ENCODE measurements at regions not wholly inside any gene's neighbourhood (a gene's known extent, or its start where the extent isn't known, plus 50 kb on each side); places are given as distances from the start of the nearest gene placed in this dataset.

- Mint-ChIP-seq H3K4me3 (ENCODE audit: unreplicated experiment) (no peak overlapping the region), H3K27ac (ENCODE audit: unreplicated experiment) (no peak overlapping the region), H3K27me3 (ENCODE audit: unreplicated experiment) (peaks cover 10% of the 10 kb centered on the region), H3K36me3 (ENCODE audit: unreplicated experiment) (peaks cover 5% of the 10 kb centered on the region), H3K4me1 (ENCODE audit: low read depth, unreplicated experiment) (peaks cover 36% of the 10 kb centered on the region), H3K9me3 (ENCODE audit: unreplicated experiment) (peaks cover 15% of the 10 kb centered on the region)
- no peak for TF ChIP-seq CTCF (IDR thresholded peaks at IDR 0.05; ENCODE audit: partially characterized antibody, unreplicated experiment)
- DNase-seq: no peak
Observed at GRCh38 chr10:78288663-78289062, 255.0 kb downstream of the RPS24 start.

- DNase-seq: peak; percentile 62
- Mint-ChIP-seq H3K9me3 (ENCODE audit: unreplicated experiment) (peaks cover 16% of the 10 kb centered on the region), H3K4me1 (ENCODE audit: low read depth, unreplicated experiment) (peaks cover 38% of the 10 kb centered on the region), H3K36me3 (ENCODE audit: unreplicated experiment) (peaks cover 5% of the 10 kb centered on the region), H3K4me3 (ENCODE audit: unreplicated experiment) (peak overlapping the region; percentile 40), H3K27me3 (ENCODE audit: unreplicated experiment) (peaks cover 8% of the 10 kb centered on the region), H3K27ac (ENCODE audit: unreplicated experiment) (peak overlapping the region; percentile 84)
- TF ChIP-seq CTCF (IDR thresholded peaks at IDR 0.05; ENCODE audit: partially characterized antibody, unreplicated experiment): peak; percentile 24
Observed at GRCh38 chr10:78290131-78290750, 256.6 kb downstream of the RPS24 start.

- Mint-ChIP-seq H3K27me3 (ENCODE audit: unreplicated experiment) (peaks cover 7% of the 10 kb centered on the region), H3K27ac (ENCODE audit: unreplicated experiment) (no peak overlapping the region), H3K4me1 (ENCODE audit: low read depth, unreplicated experiment) (peaks cover 43% of the 10 kb centered on the region)
Observed at GRCh38 chr10:78291722-78292121, 258.1 kb downstream of the RPS24 start.

GRCh38 chr10:78292250-78292981 lies 258.8 kb downstream of the RPS24 start:
- Mint-ChIP-seq H3K36me3 (ENCODE audit: unreplicated experiment) (peaks cover 5% of the 10 kb centered on the region), H3K27me3 (ENCODE audit: unreplicated experiment) (peaks cover 7% of the 10 kb centered on the region), H3K27ac (ENCODE audit: unreplicated experiment) (peak overlapping the region; percentile 48), H3K4me1 (ENCODE audit: low read depth, unreplicated experiment) (peaks cover 43% of the 10 kb centered on the region), H3K4me3 (ENCODE audit: unreplicated experiment) (no peak overlapping the region), H3K9me3 (ENCODE audit: unreplicated experiment) (peaks cover 16% of the 10 kb centered on the region)
- DNase-seq: no peak
- no peak for TF ChIP-seq CTCF (IDR thresholded peaks at IDR 0.05; ENCODE audit: partially characterized antibody, unreplicated experiment)

More at GRCh38 chr10:78291722-78292121, 258.1 kb downstream of the RPS24 start:
- Mint-ChIP-seq H3K36me3 (ENCODE audit: unreplicated experiment) (peaks cover 5% of the 10 kb centered on the region), H3K9me3 (ENCODE audit: unreplicated experiment) (peaks cover 16% of the 10 kb centered on the region), H3K4me3 (ENCODE audit: unreplicated experiment) (no peak overlapping the region)
- TF ChIP-seq CTCF (IDR thresholded peaks at IDR 0.05; ENCODE audit: partially characterized antibody, unreplicated experiment): no peak
- DNase-seq: no peak
